Testis (tissue), 2 donors: ENCODE measurements at regions not wholly inside any gene's neighbourhood (a gene's known extent, or its start where the extent isn't known, plus 50 kb on each side); places are given as distances from the start of the nearest gene placed in this dataset.
"Not testable (repeated sequence)": the region's sequence is repeated elsewhere in the genome, so short reads cannot be mapped to it uniquely, and the experiment has no call there.

ENCODE experiments used
- DNase-seq: peaks from one replicate; pipeline ENCODE4 v3.0.0-alpha.2; 2019
- H3K27ac ChIP-seq, 2 donors: fragments of 200-600 bp; sonication (generic); one replicate each; pipeline ENCODE4 v1.5.1; 2019
- H3K27me3 ChIP-seq: fragments of 200-600 bp; sonication (generic); one replicate; pipeline ENCODE4 v1.5.1; 2019
- H3K36me3 ChIP-seq: fragments of 200-600 bp; sonication (generic); one replicate; pipeline ENCODE4 v1.5.1; 2017; ENCODE audit warnings: low read depth; ENCODE audit errors: missing control alignments
- H3K4me1 ChIP-seq: fragments of 200-600 bp; sonication (generic); one replicate; pipeline ENCODE4 v1.5.1; 2019
- H3K4me3 ChIP-seq, 2 donors: fragments of 200-600 bp; sonication (generic); one replicate each; pipeline ENCODE4 v1.5.1; 2017 to 2019
- H3K9me3 ChIP-seq: fragments of 200-600 bp; sonication (generic); one replicate; pipeline ENCODE4 v1.5.1; 2017
- POLR2A ChIP-seq: fragments of 450-650 bp; IDR thresholded peaks from one replicate; pipeline ENCODE4 v1.6.1; 2017; ENCODE audit warnings: antibody characterized with exemption, mild to moderate bottlenecking, moderate library complexity
- WGBS, 2 donors: methylation state at CpG; one replicate each; pipeline ENCODE4 v1.1.5; 2018; 5-methylcytosine and 5-hydroxymethylcytosine counted together
- intact Hi-C: fragments of 100-400 bp; cut with DNase I; formaldehyde crosslinking; loops from one replicate; pipeline ENCODE4 v1.15.1; 2023; ENCODE audit warnings: low total_unique reads
- TF ChIP-seq, protein P1 (sequence below), 3 experiments: fragments of 450-650 bp in 2 of 3; fragments of 200-600 bp in 1 of 3; sonication (generic) in 1 of 3; IDR thresholded peaks; one replicate each; pipeline ENCODE4 v1.5.1; 2016 to 2019; ENCODE audit warnings: antibody characterized with exemption in 3 of 3, mild to moderate bottlenecking in 2 of 3, moderate library complexity in 1 of 3

- intact Hi-C loops: no loop called here
These were observed 152.0 kb upstream of the PTPN1 start for GRCh38 chr20:50358166-50358565.

DNA sequence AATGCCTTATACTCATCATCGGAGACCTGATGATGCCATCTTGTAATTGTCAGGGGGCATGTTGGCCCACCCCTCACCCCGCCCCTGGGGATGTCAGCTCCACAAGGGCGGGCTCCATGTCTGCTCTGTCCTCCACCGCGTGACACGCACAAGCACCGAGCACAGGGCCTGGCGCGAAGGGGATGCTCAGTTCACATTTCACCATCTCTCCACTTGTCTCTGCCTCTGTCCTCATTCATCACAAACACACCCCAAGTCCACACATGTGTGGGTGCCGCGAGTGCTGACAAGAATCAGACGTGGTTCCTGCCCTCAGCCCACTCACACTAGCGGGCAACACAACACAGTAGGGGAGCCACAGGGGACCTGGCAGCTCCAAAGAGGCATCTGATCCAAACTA lies 151.2 kb upstream of the PTPN1 start:
- Histone ChIP-seq H3K36me3 (no peaks in the 10 kb centered on the region), H3K4me1 (no peaks in the 10 kb centered on the region), H3K9me3 (no peaks in the 10 kb centered on the region), H3K4me3 (no peak overlapping the region), H3K27me3 (no peaks in the 10 kb centered on the region), H3K27ac (no peak overlapping the region)
- intact Hi-C loops: no loop called here
- 92 to 96% methylated on average over 12 to 13 of the region's 13 CpGs for WGBS, 2 donors
- no peak for TF ChIP-seq POLR2A
- TF ChIP-seq, protein P1, sequence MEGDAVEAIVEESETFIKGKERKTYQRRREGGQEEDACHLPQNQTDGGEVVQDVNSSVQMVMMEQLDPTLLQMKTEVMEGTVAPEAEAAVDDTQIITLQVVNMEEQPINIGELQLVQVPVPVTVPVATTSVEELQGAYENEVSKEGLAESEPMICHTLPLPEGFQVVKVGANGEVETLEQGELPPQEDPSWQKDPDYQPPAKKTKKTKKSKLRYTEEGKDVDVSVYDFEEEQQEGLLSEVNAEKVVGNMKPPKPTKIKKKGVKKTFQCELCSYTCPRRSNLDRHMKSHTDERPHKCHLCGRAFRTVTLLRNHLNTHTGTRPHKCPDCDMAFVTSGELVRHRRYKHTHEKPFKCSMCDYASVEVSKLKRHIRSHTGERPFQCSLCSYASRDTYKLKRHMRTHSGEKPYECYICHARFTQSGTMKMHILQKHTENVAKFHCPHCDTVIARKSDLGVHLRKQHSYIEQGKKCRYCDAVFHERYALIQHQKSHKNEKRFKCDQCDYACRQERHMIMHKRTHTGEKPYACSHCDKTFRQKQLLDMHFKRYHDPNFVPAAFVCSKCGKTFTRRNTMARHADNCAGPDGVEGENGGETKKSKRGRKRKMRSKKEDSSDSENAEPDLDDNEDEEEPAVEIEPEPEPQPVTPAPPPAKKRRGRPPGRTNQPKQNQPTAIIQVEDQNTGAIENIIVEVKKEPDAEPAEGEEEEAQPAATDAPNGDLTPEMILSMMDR (IDR thresholded peaks at IDR 0.05): no peak
- DNase-seq: no peak

More at GRCh38 chr20:50358166-50358565, 152.0 kb upstream of the PTPN1 start:
- Histone ChIP-seq H3K4me1 (no peaks in the 10 kb centered on the region), H3K27me3 (no peaks in the 10 kb centered on the region), H3K27ac (no peak overlapping the region), H3K36me3 (no peaks in the 10 kb centered on the region), H3K9me3 (no peaks in the 10 kb centered on the region), H3K4me3 (no peak overlapping the region)
- no peak for TF ChIP-seq POLR2A
- TF ChIP-seq, protein P1 (IDR thresholded peaks at IDR 0.05): no peak
- WGBS, 2 donors: 93 to 94% methylated on average over 5 of the region's 5 CpGs
- no peak for DNase-seq

- Histone ChIP-seq H3K36me3 (no peaks in the 10 kb centered on the region), H3K9me3 (no peaks in the 10 kb centered on the region), H3K4me1 (no peaks in the 10 kb centered on the region), H3K27ac (no peak overlapping the region), H3K4me3 (no peak overlapping the region), H3K27me3 (no peaks in the 10 kb centered on the region)
- WGBS, 2 donors: 74 to 78% methylated on average over 8 of the region's 8 CpGs
- intact Hi-C loops: no loop called here
- no peak for TF ChIP-seq POLR2A
- TF ChIP-seq, protein P1 (IDR thresholded peaks at IDR 0.05): no peak
- DNase-seq: no peak
These were observed 150.5 kb upstream of the PTPN1 start for GRCh38 chr20:50359607-50360217.

DNA sequence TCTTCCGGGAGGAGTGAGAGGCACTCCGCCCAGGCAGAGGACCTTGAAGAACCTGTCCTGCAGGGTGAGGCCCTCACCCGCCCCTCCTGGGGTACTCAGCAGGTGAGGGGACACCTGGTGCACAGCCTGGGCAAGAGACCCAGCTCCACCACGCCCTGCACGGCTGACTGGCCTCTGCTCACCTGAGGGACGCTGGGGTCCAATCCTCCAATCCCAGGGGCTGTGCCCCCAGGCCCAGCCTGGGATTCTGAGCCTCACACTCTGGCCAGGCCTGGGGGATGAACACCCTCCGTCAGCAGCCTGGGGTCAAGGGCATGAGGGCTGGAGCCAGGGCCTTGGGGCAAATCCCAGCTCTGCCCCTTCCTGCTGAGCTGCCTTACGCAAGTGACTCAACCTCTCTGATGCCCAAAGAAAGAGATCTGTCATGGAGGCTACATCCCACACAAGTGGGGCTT lies 149.9 kb upstream of the PTPN1 start:
- no peaks in the 10 kb centered on the region for H3K36me3 ChIP-seq
- WGBS, 2 donors: 88 to 93% methylated on average over 3 to 8 of the region's 8 CpGs
- intact Hi-C loops: no loop called here
- no peaks in the 10 kb centered on the region for H3K27me3 ChIP-seq
- no peak overlapping the region for H3K4me3 ChIP-seq
- H3K9me3 ChIP-seq: no peaks in the 10 kb centered on the region
- H3K4me1 ChIP-seq: no peaks in the 10 kb centered on the region
- DNase-seq: no peak
- no peak overlapping the region for H3K27ac ChIP-seq
- TF ChIP-seq POLR2A: no peak
- TF ChIP-seq, protein P1 (IDR thresholded peaks at IDR 0.05): no peak

DNA sequence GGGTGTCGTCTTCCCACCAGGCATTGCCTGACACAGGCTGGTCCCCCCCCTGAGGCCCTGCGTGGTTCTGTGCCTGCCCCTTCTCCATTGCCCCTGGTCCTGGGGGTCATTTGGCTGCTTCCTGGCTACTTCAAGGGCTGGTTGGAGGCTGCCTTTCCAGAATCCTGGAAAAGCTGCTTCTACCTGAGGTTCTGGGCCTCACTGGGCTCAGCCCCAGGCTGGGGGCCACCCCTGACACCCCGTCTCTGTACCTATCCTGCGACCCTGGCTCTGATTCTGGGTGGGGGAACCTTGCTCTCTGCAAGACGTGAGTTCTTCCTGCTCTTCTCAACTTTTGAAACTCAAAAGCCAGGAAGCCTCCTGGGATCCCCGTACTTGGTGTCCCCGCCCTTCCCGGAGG lies 149.3 kb upstream of the PTPN1 start:
- Histone ChIP-seq H3K4me3 (no peak overlapping the region), H3K9me3 (no peaks in the 10 kb centered on the region), H3K4me1 (no peaks in the 10 kb centered on the region), H3K27ac (no peak overlapping the region), H3K36me3 (no peaks in the 10 kb centered on the region), H3K27me3 (no peaks in the 10 kb centered on the region)
- TF ChIP-seq POLR2A: no peak
- TF ChIP-seq, protein P1 (IDR thresholded peaks at IDR 0.05): no peak
- WGBS, 2 donors: 74 to 81% methylated on average over 7 to 8 of the region's 8 CpGs
- intact Hi-C loops: no loop called here
- no peak for DNase-seq

- H3K9me3 ChIP-seq, H3K4me3 ChIP-seq, H3K36me3 ChIP-seq, H3K4me1 ChIP-seq, H3K27me3 ChIP-seq, DNase-seq, intact Hi-C loops, H3K27ac ChIP-seq: not testable (repeated sequence)
- WGBS, 2 donors: 94 to 96% methylated on average over 6 of the region's 6 CpGs
These were observed 148.0 kb upstream of the PTPN1 start for GRCh38 chr20:50362177-50362576.
